ENCODE measurements at regions not wholly inside any gene's neighbourhood (a gene's known extent, or its start where the extent isn't known, plus 50 kb on each side); places are given as distances from the start of the nearest gene placed in this dataset.

DNA sequence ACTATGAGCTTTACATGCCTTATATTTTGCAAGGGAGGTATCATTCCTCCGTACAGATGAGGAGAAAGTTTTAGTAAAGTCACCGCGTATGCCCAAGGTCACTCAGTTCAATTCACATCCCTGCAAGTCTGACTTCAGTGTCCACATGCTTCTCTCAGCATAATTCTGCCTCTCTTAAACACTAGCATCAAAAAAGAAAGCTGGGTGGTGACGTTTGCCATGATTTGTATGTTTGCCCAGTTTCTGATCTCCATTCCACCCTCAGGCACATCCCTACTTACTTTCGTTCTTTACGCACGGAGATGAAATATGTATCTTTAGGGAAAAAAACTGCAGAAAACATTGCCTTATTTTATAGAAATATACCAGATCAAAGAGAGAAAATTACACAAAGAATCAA, 129.2 kb upstream of the PTPRM start:
- Histone ChIP-seq H3K4me2 (ENCODE audit: low read length) (no peak overlapping the region), H4K20me1 (ENCODE audit: control insufficient read depth, insufficient read depth, low read depth, low read length) (no peaks in the 10 kb centered on the region), H3F3A (ENCODE audit: control insufficient read depth, insufficient read depth) (no peaks in the 10 kb centered on the region), H3K9me3 (ENCODE audit: control insufficient read depth, insufficient read depth, low read length) (peaks cover 5% of the 10 kb centered on the region; the same call in 1 of the 2 replicates), H3K27ac (ENCODE audit: low read depth, low read length) (no peak overlapping the region), H3K79me2 (ENCODE audit: control insufficient read depth, low read length) (no peaks in the 10 kb centered on the region), H3K36me3 (ENCODE audit: control insufficient read depth, low read length) (no peaks in the 10 kb centered on the region), H3K4me1 (ENCODE audit: control insufficient read depth, low read length) (no peaks in the 10 kb centered on the region), H3K27me3 (ENCODE audit: control insufficient read depth, low read length) (no peaks in the 10 kb centered on the region), H3K9me2 (replicated peaks; ENCODE audit: control insufficient read depth, low read length) (no peaks in the 10 kb centered on the region), H3K4me3 (ENCODE audit: low read length) (no peak overlapping the region)
- no peak for TF ChIP-seq CTCF (IDR thresholded peaks at IDR 0.05; ENCODE audit: low read depth, low read length, poor library complexity, severe bottlenecking)
- TF ChIP-seq EZH2phosphoT487 (IDR thresholded peaks at IDR 0.05; ENCODE audit: borderline replicate concordance, low read length), result no peak

DNA sequence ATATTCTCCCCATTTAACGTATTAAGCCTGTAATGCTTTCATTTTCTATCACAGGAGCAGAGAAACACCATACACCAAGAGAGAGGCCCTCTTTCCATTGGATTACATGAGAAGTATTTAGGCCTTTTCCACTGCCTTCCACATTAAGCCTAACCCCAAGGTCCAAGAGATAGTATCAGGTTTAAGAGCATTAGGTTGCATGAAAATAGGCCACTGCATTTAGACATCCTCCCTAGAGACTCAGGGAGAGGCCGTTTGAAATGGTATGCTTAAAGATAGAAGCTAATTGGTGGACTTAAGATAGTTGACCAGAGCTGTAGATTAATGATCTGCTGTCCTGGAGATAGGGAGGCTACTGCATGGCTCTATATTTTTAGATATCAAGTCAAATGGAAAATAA, 128.5 kb upstream of the PTPRM start:
- no peak overlapping the region for H3K4me2 ChIP-seq (ENCODE audit: low read length)
- peaks cover 5% of the 10 kb centered on the region; the same call in 1 of the 2 replicates for H3K9me3 ChIP-seq (ENCODE audit: control insufficient read depth, insufficient read depth, low read length)
- no peak for TF ChIP-seq CTCF (IDR thresholded peaks at IDR 0.05; ENCODE audit: low read depth, low read length, poor library complexity, severe bottlenecking)
- TF ChIP-seq EZH2phosphoT487 (IDR thresholded peaks at IDR 0.05; ENCODE audit: borderline replicate concordance, low read length), result no peak

GRCh38 chr18:7447318-7448028, 119.6 kb upstream of the PTPRM start:
- no peaks in the 10 kb centered on the region; the same call in 1 of the 2 replicates for H3K9me3 ChIP-seq (ENCODE audit: control insufficient read depth, insufficient read depth, low read length)
- no peaks in the 10 kb centered on the region for H3K27me3 ChIP-seq (ENCODE audit: control insufficient read depth, low read length)
- H3K4me1 ChIP-seq (ENCODE audit: control insufficient read depth, low read length), result no peaks in the 10 kb centered on the region
- no peaks in the 10 kb centered on the region for H4K20me1 ChIP-seq (ENCODE audit: control insufficient read depth, insufficient read depth, low read depth, low read length)
- TF ChIP-seq EZH2phosphoT487 (IDR thresholded peaks at IDR 0.05; ENCODE audit: borderline replicate concordance, low read length), result no peak
- no peak for TF ChIP-seq CTCF (IDR thresholded peaks at IDR 0.05; ENCODE audit: low read depth, low read length, poor library complexity, severe bottlenecking)
- H3K4me2 ChIP-seq (ENCODE audit: low read length), result no peak overlapping the region
- no peaks in the 10 kb centered on the region for H3K9me2 ChIP-seq (replicated peaks; ENCODE audit: control insufficient read depth, low read length)
- H3K4me3 ChIP-seq (ENCODE audit: low read length), result no peak overlapping the region
- H3K27ac ChIP-seq (ENCODE audit: low read depth, low read length), result no peak overlapping the region
- no peaks in the 10 kb centered on the region for H3K36me3 ChIP-seq (ENCODE audit: control insufficient read depth, low read length)
- H3K79me2 ChIP-seq (ENCODE audit: control insufficient read depth, low read length), result no peaks in the 10 kb centered on the region
- H3F3A ChIP-seq (ENCODE audit: control insufficient read depth, insufficient read depth), result no peaks in the 10 kb centered on the region

More for the DNA sequence above, 128.5 kb upstream of the PTPRM start:
- Histone ChIP-seq H3K36me3 (ENCODE audit: control insufficient read depth, low read length) (no peaks in the 10 kb centered on the region), H3K27ac (ENCODE audit: low read depth, low read length) (no peak overlapping the region), H3K79me2 (ENCODE audit: control insufficient read depth, low read length) (no peaks in the 10 kb centered on the region), H3K4me3 (ENCODE audit: low read length) (no peak overlapping the region), H3K9me2 (replicated peaks; ENCODE audit: control insufficient read depth, low read length) (no peaks in the 10 kb centered on the region), H3F3A (ENCODE audit: control insufficient read depth, insufficient read depth) (no peaks in the 10 kb centered on the region), H4K20me1 (ENCODE audit: control insufficient read depth, insufficient read depth, low read depth, low read length) (no peaks in the 10 kb centered on the region), H3K27me3 (ENCODE audit: control insufficient read depth, low read length) (no peaks in the 10 kb centered on the region), H3K4me1 (ENCODE audit: control insufficient read depth, low read length) (no peaks in the 10 kb centered on the region)
